ENCODE measurements at regions not wholly inside any gene's neighbourhood (a gene's known extent, or its start where the extent isn't known, plus 50 kb on each side); places are given as distances from the start of the nearest gene placed in this dataset.
"Not testable (repeated sequence)": the region's sequence is repeated elsewhere in the genome, so short reads cannot be mapped to it uniquely, and the experiment has no call there.

GRCh38 chr7:12043457-12043856, 167.6 kb upstream of the TMEM106B start:
- TF ChIP-seq CTCF, POLR2A (IDR thresholded peaks at IDR 0.05): not testable (repeated sequence)

Measured in heart left ventricle (tissue), 13 donors.